ENCODE measurements at regions not wholly inside any gene's neighbourhood (a gene's known extent, or its start where the extent isn't known, plus 50 kb on each side); places are given as distances from the start of the nearest gene placed in this dataset.

- Histone ChIP-seq H3K4me1 (ENCODE audit: insufficient read depth, low read length) (no peaks in the 10 kb centered on the region), H3K9ac (ENCODE audit: low read depth, low read length) (no peak overlapping the region), H3K4me3 (ENCODE audit: low read length) (no peak overlapping the region), H3K9me3 (ENCODE audit: insufficient read depth, low read depth, low read length) (no peaks in the 10 kb centered on the region), H3K36me3 (ENCODE audit: insufficient read depth, low read depth, low read length) (no peaks in the 10 kb centered on the region), H3K27ac (ENCODE audit: low read length) (no peak overlapping the region), H3K27me3 (ENCODE audit: insufficient read depth, low read length) (no peaks in the 10 kb centered on the region)
These were observed 288.0 kb upstream of the PLET1 start for GRCh38 chr11:112548641-112549040.

- H3K9me3 ChIP-seq (ENCODE audit: insufficient read depth, low read depth, low read length): no peaks in the 10 kb centered on the region
These were observed 292.6 kb upstream of the PLET1 start for GRCh38 chr11:112553205-112553731.

DNA sequence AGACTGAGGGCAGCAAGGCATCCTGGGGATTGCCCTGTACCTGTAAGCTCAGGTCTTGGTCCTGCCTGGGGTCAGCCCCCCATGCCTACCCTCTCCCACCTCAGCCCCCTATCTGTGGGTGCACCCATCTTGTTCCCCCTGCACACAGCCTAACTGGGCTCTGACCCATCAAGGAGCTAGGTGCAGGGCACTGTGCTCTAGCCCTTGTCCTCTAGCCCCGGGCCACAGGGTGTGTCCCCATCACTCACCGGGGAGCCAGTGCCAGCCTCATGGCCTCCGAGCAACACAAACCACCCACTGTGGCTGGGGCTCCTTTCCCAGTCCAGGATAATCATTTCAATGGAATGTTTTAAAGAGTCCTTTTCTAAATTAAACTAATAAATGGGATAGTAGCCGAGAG, 293.9 kb upstream of the PLET1 start:
- Histone ChIP-seq H3K27me3 (ENCODE audit: insufficient read depth, low read length) (no peaks in the 10 kb centered on the region), H3K27ac (ENCODE audit: low read length) (no peak overlapping the region), H3K9me3 (ENCODE audit: insufficient read depth, low read depth, low read length) (no peaks in the 10 kb centered on the region), H3K4me1 (ENCODE audit: insufficient read depth, low read length) (no peaks in the 10 kb centered on the region), H3K4me3 (ENCODE audit: low read length) (no peak overlapping the region), H3K9ac (ENCODE audit: low read depth, low read length) (no peak overlapping the region), H3K36me3 (ENCODE audit: insufficient read depth, low read depth, low read length) (no peaks in the 10 kb centered on the region)

More at GRCh38 chr11:112553205-112553731, 292.6 kb upstream of the PLET1 start:
- no peak overlapping the region for H3K27ac ChIP-seq (ENCODE audit: low read length)
- no peak overlapping the region for H3K4me3 ChIP-seq (ENCODE audit: low read length)
- H3K4me1 ChIP-seq (ENCODE audit: insufficient read depth, low read length): no peaks in the 10 kb centered on the region
- no peaks in the 10 kb centered on the region for H3K27me3 ChIP-seq (ENCODE audit: insufficient read depth, low read length)
- no peak overlapping the region for H3K9ac ChIP-seq (ENCODE audit: low read depth, low read length)
- no peaks in the 10 kb centered on the region for H3K36me3 ChIP-seq (ENCODE audit: insufficient read depth, low read depth, low read length)

GRCh38 chr11:112555491-112556364, 295.1 kb upstream of the PLET1 start:
- Histone ChIP-seq H3K9ac (ENCODE audit: low read depth, low read length) (no peak overlapping the region), H3K27ac (ENCODE audit: low read length) (no peak overlapping the region), H3K27me3 (ENCODE audit: insufficient read depth, low read length) (no peaks in the 10 kb centered on the region), H3K4me3 (ENCODE audit: low read length) (no peak overlapping the region), H3K36me3 (ENCODE audit: insufficient read depth, low read depth, low read length) (no peaks in the 10 kb centered on the region), H3K4me1 (ENCODE audit: insufficient read depth, low read length) (no peaks in the 10 kb centered on the region), H3K9me3 (ENCODE audit: insufficient read depth, low read depth, low read length) (no peaks in the 10 kb centered on the region)

DNA sequence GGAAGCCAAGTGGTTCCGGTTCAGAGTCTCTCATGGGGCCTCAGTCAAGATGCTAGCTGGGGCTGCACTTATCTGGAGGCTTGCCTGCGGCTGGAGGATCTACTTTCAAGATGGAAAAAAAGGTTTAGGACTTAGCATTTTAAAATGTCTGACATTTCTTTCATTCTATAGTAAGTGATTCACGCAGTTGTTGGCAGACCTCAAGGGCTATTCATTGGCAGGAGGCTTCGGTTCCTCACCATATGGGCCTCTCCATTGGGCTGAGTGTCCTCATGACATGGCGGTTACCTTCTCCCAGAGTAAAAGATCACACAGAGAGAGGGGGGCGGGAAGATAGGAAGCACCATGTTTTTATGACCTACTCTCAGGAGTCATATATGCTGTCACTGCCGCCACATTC, 298.0 kb upstream of the PLET1 start:
- no peak overlapping the region for H3K9ac ChIP-seq (ENCODE audit: low read depth, low read length)
- H3K27me3 ChIP-seq (ENCODE audit: insufficient read depth, low read length): no peaks in the 10 kb centered on the region
- H3K27ac ChIP-seq (ENCODE audit: low read length): no peak overlapping the region
- H3K4me1 ChIP-seq (ENCODE audit: insufficient read depth, low read length): no peaks in the 10 kb centered on the region
- no peak overlapping the region for H3K4me3 ChIP-seq (ENCODE audit: low read length)
- no peaks in the 10 kb centered on the region for H3K36me3 ChIP-seq (ENCODE audit: insufficient read depth, low read depth, low read length)
- no peaks in the 10 kb centered on the region for H3K9me3 ChIP-seq (ENCODE audit: insufficient read depth, low read depth, low read length)

GRCh38 chr11:112563808-112564207, 303.1 kb upstream of the PLET1 start:
- Histone ChIP-seq H3K9me3 (ENCODE audit: insufficient read depth, low read depth, low read length) (no peaks in the 10 kb centered on the region), H3K27ac (ENCODE audit: low read length) (no peak overlapping the region), H3K4me3 (ENCODE audit: low read length) (no peak overlapping the region), H3K4me1 (ENCODE audit: insufficient read depth, low read length) (no peaks in the 10 kb centered on the region), H3K36me3 (ENCODE audit: insufficient read depth, low read depth, low read length) (no peaks in the 10 kb centered on the region), H3K9ac (ENCODE audit: low read depth, low read length) (no peak overlapping the region), H3K27me3 (ENCODE audit: insufficient read depth, low read length) (no peaks in the 10 kb centered on the region)

- H3K4me1 ChIP-seq (ENCODE audit: insufficient read depth, low read length): no peaks in the 10 kb centered on the region
- no peaks in the 10 kb centered on the region for H3K36me3 ChIP-seq (ENCODE audit: insufficient read depth, low read depth, low read length)
- H3K9ac ChIP-seq (ENCODE audit: low read depth, low read length): no peak overlapping the region
- H3K27ac ChIP-seq (ENCODE audit: low read length): no peak overlapping the region
- no peak overlapping the region for H3K4me3 ChIP-seq (ENCODE audit: low read length)
- no peaks in the 10 kb centered on the region for H3K27me3 ChIP-seq (ENCODE audit: insufficient read depth, low read length)
- no peaks in the 10 kb centered on the region for H3K9me3 ChIP-seq (ENCODE audit: insufficient read depth, low read depth, low read length)
These were observed 303.7 kb upstream of the PLET1 start for GRCh38 chr11:112564228-112564955.

DNA sequence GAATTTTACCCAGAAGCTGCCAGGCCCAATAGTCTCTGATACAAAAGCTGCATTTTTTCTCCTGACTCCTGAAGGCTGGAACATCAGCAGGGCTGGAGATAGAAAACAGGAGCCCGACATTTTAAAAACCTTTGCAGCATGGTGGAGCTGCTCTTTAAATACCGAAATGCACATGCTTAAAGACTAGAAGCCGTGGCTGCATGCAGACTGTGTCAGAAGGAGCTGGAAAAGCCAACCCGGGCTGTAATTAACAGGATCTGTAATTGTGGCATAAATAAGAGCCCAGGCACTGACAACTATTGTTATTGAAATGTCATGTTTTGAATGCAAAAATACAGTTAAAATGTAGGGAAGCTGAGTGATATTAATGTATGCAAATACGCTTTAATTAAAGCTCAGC, 304.9 kb upstream of the PLET1 start:
- no peak overlapping the region for H3K27ac ChIP-seq (ENCODE audit: low read length)
- no peaks in the 10 kb centered on the region for H3K36me3 ChIP-seq (ENCODE audit: insufficient read depth, low read depth, low read length)
- H3K9me3 ChIP-seq (ENCODE audit: insufficient read depth, low read depth, low read length): no peaks in the 10 kb centered on the region
- H3K9ac ChIP-seq (ENCODE audit: low read depth, low read length): no peak overlapping the region
- H3K27me3 ChIP-seq (ENCODE audit: insufficient read depth, low read length): no peaks in the 10 kb centered on the region
- no peaks in the 10 kb centered on the region for H3K4me1 ChIP-seq (ENCODE audit: insufficient read depth, low read length)
- no peak overlapping the region for H3K4me3 ChIP-seq (ENCODE audit: low read length)

- Histone ChIP-seq H3K27ac (ENCODE audit: low read length) (no peak overlapping the region), H3K4me3 (ENCODE audit: low read length) (no peak overlapping the region), H3K36me3 (ENCODE audit: insufficient read depth, low read depth, low read length) (no peaks in the 10 kb centered on the region), H3K27me3 (ENCODE audit: insufficient read depth, low read length) (no peaks in the 10 kb centered on the region), H3K4me1 (ENCODE audit: insufficient read depth, low read length) (no peaks in the 10 kb centered on the region), H3K9ac (ENCODE audit: low read depth, low read length) (no peak overlapping the region), H3K9me3 (ENCODE audit: insufficient read depth, low read depth, low read length) (no peaks in the 10 kb centered on the region)
These were observed 305.5 kb upstream of the PLET1 start for GRCh38 chr11:112566124-112566523.

GRCh38 chr11:112570333-112570732, 309.7 kb upstream of the PLET1 start:
- no peaks in the 10 kb centered on the region for H3K36me3 ChIP-seq (ENCODE audit: insufficient read depth, low read depth, low read length)

DNA sequence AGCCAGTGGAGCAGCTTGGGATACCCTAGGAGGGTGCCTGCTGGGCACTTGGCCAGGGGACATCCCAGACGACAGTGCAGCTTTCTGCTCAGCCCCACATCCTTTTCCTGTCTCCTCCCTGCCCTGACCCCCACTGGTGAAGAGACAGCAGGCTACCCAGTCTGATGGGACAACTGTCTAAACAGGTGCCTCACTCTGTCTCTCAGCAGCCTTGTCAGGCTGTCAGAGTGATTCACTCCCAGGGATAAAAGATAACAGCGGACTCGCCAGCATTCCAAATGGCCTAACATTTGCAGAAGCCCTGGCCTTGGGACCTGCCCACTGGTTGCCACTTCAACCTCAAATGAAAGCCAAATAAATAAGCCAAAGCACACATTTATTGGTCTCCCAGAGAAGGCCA, 318.6 kb upstream of the PLET1 start:
- H3K9me3 ChIP-seq (ENCODE audit: insufficient read depth, low read depth, low read length): no peaks in the 10 kb centered on the region
- H3K4me1 ChIP-seq (ENCODE audit: insufficient read depth, low read length): no peaks in the 10 kb centered on the region
- no peaks in the 10 kb centered on the region for H3K36me3 ChIP-seq (ENCODE audit: insufficient read depth, low read depth, low read length)
- no peak overlapping the region for H3K27ac ChIP-seq (ENCODE audit: low read length)
- no peaks in the 10 kb centered on the region for H3K27me3 ChIP-seq (ENCODE audit: insufficient read depth, low read length)
- H3K4me3 ChIP-seq (ENCODE audit: low read length): no peak overlapping the region
- H3K9ac ChIP-seq (ENCODE audit: low read depth, low read length): no peak overlapping the region

More at GRCh38 chr11:112570333-112570732, 309.7 kb upstream of the PLET1 start:
- H3K4me3 ChIP-seq (ENCODE audit: low read length): no peak overlapping the region
- H3K27me3 ChIP-seq (ENCODE audit: insufficient read depth, low read length): no peaks in the 10 kb centered on the region
- H3K9me3 ChIP-seq (ENCODE audit: insufficient read depth, low read depth, low read length): no peaks in the 10 kb centered on the region
- H3K27ac ChIP-seq (ENCODE audit: low read length): no peak overlapping the region
- no peak overlapping the region for H3K9ac ChIP-seq (ENCODE audit: low read depth, low read length)
- no peaks in the 10 kb centered on the region for H3K4me1 ChIP-seq (ENCODE audit: insufficient read depth, low read length)

- Histone ChIP-seq H3K27ac (ENCODE audit: low read length) (no peak overlapping the region), H3K9ac (ENCODE audit: low read depth, low read length) (no peak overlapping the region), H3K4me1 (ENCODE audit: insufficient read depth, low read length) (no peaks in the 10 kb centered on the region), H3K4me3 (ENCODE audit: low read length) (no peak overlapping the region), H3K36me3 (ENCODE audit: insufficient read depth, low read depth, low read length) (no peaks in the 10 kb centered on the region), H3K27me3 (ENCODE audit: insufficient read depth, low read length) (no peaks in the 10 kb centered on the region), H3K9me3 (ENCODE audit: insufficient read depth, low read depth, low read length) (no peaks in the 10 kb centered on the region)
These were observed 320.2 kb upstream of the PLET1 start for GRCh38 chr11:112580864-112581263.

Measured in iPS-20b (cell line).